ENCODE measurements at regions not wholly inside any gene's neighbourhood (a gene's known extent, or its start where the extent isn't known, plus 50 kb on each side); places are given as distances from the start of the nearest gene placed in this dataset.

DNA sequence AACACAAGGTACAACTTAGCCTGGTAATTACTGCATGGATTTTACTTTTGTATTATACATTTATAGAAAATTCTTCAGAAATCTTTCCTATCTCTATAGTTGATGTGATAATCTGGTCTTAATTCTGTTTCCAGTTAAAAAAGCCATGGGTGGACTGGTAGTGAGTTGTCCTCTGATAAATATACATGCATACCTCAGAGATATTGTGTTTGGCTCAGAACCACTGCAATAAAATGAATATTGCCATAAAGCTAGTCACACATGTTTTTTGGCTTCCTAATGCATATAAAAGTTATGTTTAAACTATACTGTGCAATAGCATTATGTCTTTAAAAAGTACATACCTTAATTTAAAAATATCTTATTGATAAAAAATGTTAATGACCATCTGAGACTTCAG, 708.6 kb upstream of the MARCKS start:
- TF ChIP-seq, protein P1, sequence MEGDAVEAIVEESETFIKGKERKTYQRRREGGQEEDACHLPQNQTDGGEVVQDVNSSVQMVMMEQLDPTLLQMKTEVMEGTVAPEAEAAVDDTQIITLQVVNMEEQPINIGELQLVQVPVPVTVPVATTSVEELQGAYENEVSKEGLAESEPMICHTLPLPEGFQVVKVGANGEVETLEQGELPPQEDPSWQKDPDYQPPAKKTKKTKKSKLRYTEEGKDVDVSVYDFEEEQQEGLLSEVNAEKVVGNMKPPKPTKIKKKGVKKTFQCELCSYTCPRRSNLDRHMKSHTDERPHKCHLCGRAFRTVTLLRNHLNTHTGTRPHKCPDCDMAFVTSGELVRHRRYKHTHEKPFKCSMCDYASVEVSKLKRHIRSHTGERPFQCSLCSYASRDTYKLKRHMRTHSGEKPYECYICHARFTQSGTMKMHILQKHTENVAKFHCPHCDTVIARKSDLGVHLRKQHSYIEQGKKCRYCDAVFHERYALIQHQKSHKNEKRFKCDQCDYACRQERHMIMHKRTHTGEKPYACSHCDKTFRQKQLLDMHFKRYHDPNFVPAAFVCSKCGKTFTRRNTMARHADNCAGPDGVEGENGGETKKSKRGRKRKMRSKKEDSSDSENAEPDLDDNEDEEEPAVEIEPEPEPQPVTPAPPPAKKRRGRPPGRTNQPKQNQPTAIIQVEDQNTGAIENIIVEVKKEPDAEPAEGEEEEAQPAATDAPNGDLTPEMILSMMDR (IDR thresholded peaks at IDR 0.05), result no peak
- TF ChIP-seq EP300 (IDR thresholded peaks at IDR 0.05), result no peak
